Activated T-helper 17 cell treated with anti-CD3 and anti-CD28 coated beads, Interleukin-2, amount 50 U/mL, for 72 hours (primary cell): ENCODE measurements at regions not wholly inside any gene's neighbourhood (a gene's known extent, or its start where the extent isn't known, plus 50 kb on each side); places are given as distances from the start of the nearest gene placed in this dataset.

ENCODE experiments used
- ATAC-seq: fragments of 150-1000 bp; cut with Tn5 transposase; replicated peaks from 2 replicates; pipeline ENCODE4 v1.10.0; 2021; ENCODE audit warnings: mild to moderate bottlenecking, moderate library complexity
- H3K27ac Mint-ChIP-seq: one replicate; pipeline ENCODE4 v1.8.0; 2022; ENCODE audit warnings: mixed read lengths
- H3K27me3 Mint-ChIP-seq: one replicate; pipeline ENCODE4 v1.8.0; 2022; ENCODE audit warnings: mixed read lengths
- H3K36me3 Mint-ChIP-seq: one replicate; pipeline ENCODE4 v1.8.0; 2022; ENCODE audit warnings: low read depth, mild to moderate bottlenecking, mixed read lengths
- H3K4me1 Mint-ChIP-seq: one replicate; pipeline ENCODE4 v1.8.0; 2022; ENCODE audit warnings: mixed read lengths
- H3K4me3 Mint-ChIP-seq: one replicate; pipeline ENCODE4 v1.8.0; 2022; ENCODE audit warnings: mild to moderate bottlenecking, mixed read lengths
- H3K9me3 Mint-ChIP-seq: one replicate; pipeline ENCODE4 v1.8.0; 2022; ENCODE audit warnings: mixed read lengths

- no peaks in the 10 kb centered on the region for H3K36me3 Mint-ChIP-seq
- no peak overlapping the region for H3K27ac Mint-ChIP-seq
- no peaks in the 10 kb centered on the region for H3K9me3 Mint-ChIP-seq
- ATAC-seq = no peak
- H3K4me3 Mint-ChIP-seq = no peak overlapping the region
- H3K27me3 Mint-ChIP-seq = no peaks in the 10 kb centered on the region
- H3K4me1 Mint-ChIP-seq = peaks cover 12% of the 10 kb centered on the region
These were observed 364.8 kb downstream of the EPM2A start for GRCh38 chr6:145370559-145370958.

- Mint-ChIP-seq H3K4me3 (peak overlapping the region; percentile 69), H3K36me3 (no peaks in the 10 kb centered on the region), H3K27ac (peak overlapping the region; percentile 20), H3K27me3 (no peaks in the 10 kb centered on the region), H3K4me1 (peaks cover 12% of the 10 kb centered on the region), H3K9me3 (peaks cover 6% of the 10 kb centered on the region)
- ATAC-seq = peak; percentile 93
These were observed 362.6 kb downstream of the EPM2A start for GRCh38 chr6:145372671-145373151.

GRCh38 chr6:145373826-145374225 is 361.5 kb downstream of the EPM2A start:
- Mint-ChIP-seq H3K4me1 (peaks cover 12% of the 10 kb centered on the region), H3K9me3 (peaks cover 6% of the 10 kb centered on the region), H3K36me3 (no peaks in the 10 kb centered on the region), H3K27ac (no peak overlapping the region), H3K4me3 (no peak overlapping the region), H3K27me3 (no peaks in the 10 kb centered on the region)
- no peak for ATAC-seq

GRCh38 chr6:145374570-145374969 is 360.8 kb downstream of the EPM2A start:
- Mint-ChIP-seq H3K4me3 (no peak overlapping the region), H3K27me3 (no peaks in the 10 kb centered on the region), H3K4me1 (peaks cover 12% of the 10 kb centered on the region)

GRCh38 chr6:145375502-145375901 is 359.8 kb downstream of the EPM2A start:
- Mint-ChIP-seq H3K4me1 (peaks cover 12% of the 10 kb centered on the region), H3K27ac (no peak overlapping the region), H3K9me3 (peaks cover 6% of the 10 kb centered on the region), H3K27me3 (no peaks in the 10 kb centered on the region), H3K4me3 (no peak overlapping the region), H3K36me3 (no peaks in the 10 kb centered on the region)
- no peak for ATAC-seq

More at GRCh38 chr6:145374570-145374969, 360.8 kb downstream of the EPM2A start:
- Mint-ChIP-seq H3K27ac (no peak overlapping the region), H3K36me3 (no peaks in the 10 kb centered on the region), H3K9me3 (peaks cover 6% of the 10 kb centered on the region)
- no peak for ATAC-seq

GRCh38 chr6:145380186-145380585 is 355.1 kb downstream of the EPM2A start:
- peaks cover 3% of the 10 kb centered on the region for H3K27me3 Mint-ChIP-seq
- H3K27ac Mint-ChIP-seq = no peak overlapping the region
- no peak overlapping the region for H3K4me3 Mint-ChIP-seq
- no peaks in the 10 kb centered on the region for H3K4me1 Mint-ChIP-seq
- no peaks in the 10 kb centered on the region for H3K36me3 Mint-ChIP-seq
- ATAC-seq = no peak
- H3K9me3 Mint-ChIP-seq = peaks cover 6% of the 10 kb centered on the region

- no peak overlapping the region for H3K27ac Mint-ChIP-seq
- H3K36me3 Mint-ChIP-seq = no peaks in the 10 kb centered on the region
- no peak for ATAC-seq
These were observed 353.4 kb downstream of the EPM2A start for GRCh38 chr6:145381941-145382340.

GRCh38 chr6:145383428-145383827 is 351.9 kb downstream of the EPM2A start:
- no peaks in the 10 kb centered on the region for H3K36me3 Mint-ChIP-seq
- peaks cover 6% of the 10 kb centered on the region for H3K27me3 Mint-ChIP-seq
- H3K27ac Mint-ChIP-seq = no peak overlapping the region
- H3K9me3 Mint-ChIP-seq = no peaks in the 10 kb centered on the region
- no peak overlapping the region for H3K4me3 Mint-ChIP-seq
- no peaks in the 10 kb centered on the region for H3K4me1 Mint-ChIP-seq
- no peak for ATAC-seq

More at GRCh38 chr6:145381941-145382340, 353.4 kb downstream of the EPM2A start:
- no peaks in the 10 kb centered on the region for H3K4me1 Mint-ChIP-seq
- no peak overlapping the region for H3K4me3 Mint-ChIP-seq
- peaks cover 3% of the 10 kb centered on the region for H3K27me3 Mint-ChIP-seq
- peaks cover 6% of the 10 kb centered on the region for H3K9me3 Mint-ChIP-seq

GRCh38 chr6:145384503-145384902 is 350.8 kb downstream of the EPM2A start:
- Mint-ChIP-seq H3K27me3 (peaks cover 6% of the 10 kb centered on the region), H3K9me3 (no peaks in the 10 kb centered on the region), H3K4me3 (no peak overlapping the region), H3K4me1 (no peaks in the 10 kb centered on the region), H3K36me3 (no peaks in the 10 kb centered on the region), H3K27ac (no peak overlapping the region)
- no peak for ATAC-seq

GRCh38 chr6:145396499-145396898 is 338.8 kb downstream of the EPM2A start:
- Mint-ChIP-seq H3K27ac (no peak overlapping the region), H3K4me1 (no peaks in the 10 kb centered on the region), H3K9me3 (no peaks in the 10 kb centered on the region)

GRCh38 chr6:145400508-145400907 is 334.8 kb downstream of the EPM2A start:
- Mint-ChIP-seq H3K9me3 (no peaks in the 10 kb centered on the region), H3K36me3 (no peaks in the 10 kb centered on the region), H3K4me1 (no peaks in the 10 kb centered on the region), H3K27ac (no peak overlapping the region), H3K27me3 (peaks cover 4% of the 10 kb centered on the region), H3K4me3 (no peak overlapping the region)
- no peak for ATAC-seq

More at GRCh38 chr6:145396499-145396898, 338.8 kb downstream of the EPM2A start:
- H3K36me3 Mint-ChIP-seq = no peaks in the 10 kb centered on the region
- no peaks in the 10 kb centered on the region for H3K27me3 Mint-ChIP-seq
- no peak overlapping the region for H3K4me3 Mint-ChIP-seq
- no peak for ATAC-seq

GRCh38 chr6:145405006-145405551 is 330.2 kb downstream of the EPM2A start:
- no peak for ATAC-seq
- Mint-ChIP-seq H3K4me3 (no peak overlapping the region), H3K27ac (no peak overlapping the region), H3K27me3 (peaks cover 8% of the 10 kb centered on the region), H3K4me1 (no peaks in the 10 kb centered on the region), H3K9me3 (peaks cover 3% of the 10 kb centered on the region), H3K36me3 (no peaks in the 10 kb centered on the region)

- Mint-ChIP-seq H3K27ac (no peak overlapping the region), H3K4me3 (no peak overlapping the region), H3K27me3 (peaks cover 9% of the 10 kb centered on the region), H3K36me3 (no peaks in the 10 kb centered on the region), H3K9me3 (peaks cover 4% of the 10 kb centered on the region), H3K4me1 (no peaks in the 10 kb centered on the region)
- ATAC-seq = no peak
These were observed 328.5 kb downstream of the EPM2A start for GRCh38 chr6:145406783-145407182.

- no peak for ATAC-seq
- no peaks in the 10 kb centered on the region for H3K4me1 Mint-ChIP-seq
- no peaks in the 10 kb centered on the region for H3K36me3 Mint-ChIP-seq
- H3K27me3 Mint-ChIP-seq = peaks cover 3% of the 10 kb centered on the region
- no peak overlapping the region for H3K4me3 Mint-ChIP-seq
- no peaks in the 10 kb centered on the region for H3K9me3 Mint-ChIP-seq
- no peak overlapping the region for H3K27ac Mint-ChIP-seq
These were observed 319.7 kb downstream of the EPM2A start for GRCh38 chr6:145415616-145416015.

GRCh38 chr6:145420599-145420998 is 314.7 kb downstream of the EPM2A start:
- H3K36me3 Mint-ChIP-seq = no peaks in the 10 kb centered on the region
- no peak overlapping the region for H3K27ac Mint-ChIP-seq
- ATAC-seq = no peak
- peaks cover 3% of the 10 kb centered on the region for H3K27me3 Mint-ChIP-seq
- H3K9me3 Mint-ChIP-seq = no peaks in the 10 kb centered on the region
- no peak overlapping the region for H3K4me3 Mint-ChIP-seq
- H3K4me1 Mint-ChIP-seq = no peaks in the 10 kb centered on the region

- Mint-ChIP-seq H3K4me3 (no peak overlapping the region), H3K27me3 (peaks cover 8% of the 10 kb centered on the region), H3K36me3 (no peaks in the 10 kb centered on the region), H3K9me3 (no peaks in the 10 kb centered on the region), H3K4me1 (no peaks in the 10 kb centered on the region), H3K27ac (no peak overlapping the region)
- ATAC-seq = no peak
These were observed 311.4 kb downstream of the EPM2A start for GRCh38 chr6:145423936-145424335.
